ENCODE measurements at regions not wholly inside any gene's neighbourhood (a gene's known extent, or its start where the extent isn't known, plus 50 kb on each side); places are given as distances from the start of the nearest gene placed in this dataset.
"Not testable (repeated sequence)": the region's sequence is repeated elsewhere in the genome, so short reads cannot be mapped to it uniquely, and the experiment has no call there.

DNA sequence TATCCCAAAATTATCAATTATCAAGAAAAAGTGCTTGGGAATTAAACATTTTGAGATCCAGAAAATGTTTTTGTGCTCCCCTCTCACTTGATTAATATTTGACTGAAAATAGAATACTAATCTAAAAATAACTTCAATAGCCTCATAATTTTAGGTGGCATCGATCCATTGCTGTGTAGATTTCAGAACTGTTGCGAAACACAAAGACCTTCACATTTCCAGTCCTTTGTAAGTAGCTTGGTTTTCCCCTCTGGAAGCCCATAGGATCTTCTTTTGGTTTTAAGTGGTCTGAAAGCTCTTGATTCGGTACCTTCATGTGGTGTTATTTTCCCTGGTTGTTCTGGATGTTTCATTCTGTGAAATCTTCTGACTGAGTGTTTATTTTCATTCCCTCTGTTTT, 176.5 kb downstream of the NUFIP1 start:
- no peak for DNase-seq

GRCh38 chr13:44810061-44810840, 179.0 kb downstream of the NUFIP1 start:
- DNase-seq: peak; percentile 48

DNA sequence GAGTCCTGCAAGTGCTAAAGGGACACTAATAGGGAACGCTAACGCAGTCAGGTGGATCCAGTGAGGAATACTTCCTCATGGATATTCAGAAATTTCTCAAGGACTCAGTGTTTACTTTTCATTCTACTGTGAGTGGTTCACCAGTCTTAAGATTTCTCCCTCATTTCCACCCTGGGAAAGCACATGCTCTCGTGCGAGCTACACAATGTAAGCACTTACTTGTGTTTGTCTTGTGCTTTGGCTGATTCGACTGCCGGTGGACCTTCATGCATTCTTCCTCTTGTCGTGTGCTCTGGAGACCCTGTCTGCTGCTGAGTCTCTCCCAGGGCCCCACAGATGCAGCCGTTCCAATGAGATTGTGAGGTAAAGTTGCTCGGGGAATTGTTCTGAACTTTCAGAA, 180.1 kb downstream of the NUFIP1 start:
- DNase-seq: no peak

DNA sequence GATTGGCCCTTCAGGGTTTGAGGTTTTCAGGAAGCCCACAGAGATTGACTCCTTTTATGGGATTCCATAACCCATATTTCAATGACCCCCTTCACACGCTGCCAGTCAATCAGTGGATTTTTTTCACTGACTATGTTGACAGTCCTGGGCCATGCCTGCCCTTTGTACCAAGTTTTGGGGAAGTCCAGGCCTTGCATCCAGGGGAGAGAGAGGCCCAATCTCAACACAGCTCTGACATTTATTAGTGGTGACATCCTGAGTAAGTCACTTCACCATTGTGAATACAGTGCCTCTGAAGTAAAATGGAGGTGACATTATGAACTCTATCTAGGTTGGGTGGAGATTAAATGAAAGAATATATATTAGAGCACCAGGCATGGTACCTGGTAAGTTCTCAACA, 181.1 kb downstream of the NUFIP1 start:
- no peak for DNase-seq

- DNase-seq: no peak
Measured at GRCh38 chr13:44807449-44808034, 181.7 kb downstream of the NUFIP1 start.

DNA sequence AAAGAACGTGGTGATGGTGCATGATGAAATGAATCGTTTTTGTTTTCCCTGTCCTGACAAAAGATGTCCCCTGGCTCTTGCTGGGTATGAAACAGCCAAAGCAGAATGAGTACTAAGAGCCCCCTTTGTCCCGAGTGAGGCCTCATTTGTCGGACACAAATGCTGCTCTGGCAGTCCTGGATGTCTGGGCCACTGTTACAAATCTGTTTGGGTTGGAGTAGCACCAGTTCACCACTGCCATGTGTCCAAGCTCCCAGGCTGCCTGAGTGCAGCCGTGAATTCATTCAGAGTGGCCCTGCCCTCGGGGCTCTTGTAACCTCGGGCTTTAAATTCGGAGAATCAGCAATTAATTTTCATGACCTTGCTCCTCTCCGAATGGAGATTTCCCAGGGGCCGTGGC, 182.4 kb downstream of the NUFIP1 start:
- no peak for DNase-seq

- DNase-seq: no peak
Measured at GRCh38 chr13:44805585-44805984, 183.7 kb downstream of the NUFIP1 start.

GRCh38 chr13:44803390-44803789, 185.9 kb downstream of the NUFIP1 start:
- DNase-seq: no peak

- DNase-seq: no peak
Measured at GRCh38 chr13:44802491-44802890, 186.8 kb downstream of the NUFIP1 start.

DNA sequence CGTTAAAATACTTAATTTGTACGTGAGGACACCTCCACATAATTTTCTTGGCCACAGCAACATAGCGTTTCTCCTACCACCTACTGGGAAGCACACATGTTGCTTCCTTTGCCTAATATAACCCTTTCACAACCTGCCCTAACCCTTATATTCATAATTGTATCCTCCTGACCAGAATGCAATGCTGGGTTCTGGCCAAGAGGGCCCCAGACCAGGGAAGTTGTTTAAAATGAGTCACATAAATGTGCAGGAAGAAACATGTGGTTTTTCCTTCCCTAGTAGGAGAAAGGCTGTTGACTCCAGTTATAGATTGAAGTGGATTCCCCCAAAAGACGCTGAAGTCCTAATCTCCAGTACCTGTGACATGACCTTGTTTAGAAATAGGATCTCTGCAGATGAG, 187.3 kb downstream of the NUFIP1 start:
- DNase-seq: peak; percentile 73

- no peak for DNase-seq
Measured at GRCh38 chr13:44800626-44801025, 188.6 kb downstream of the NUFIP1 start.

- DNase-seq: no peak
Measured at GRCh38 chr13:44797685-44798084, 191.6 kb downstream of the NUFIP1 start.

GRCh38 chr13:44796597-44797490, 192.4 kb downstream of the NUFIP1 start:
- no peak for DNase-seq

- DNase-seq: not testable (repeated sequence)
Measured at GRCh38 chr13:44796039-44796438, 193.2 kb downstream of the NUFIP1 start.

GRCh38 chr13:44795176-44795575, 194.1 kb downstream of the NUFIP1 start:
- DNase-seq: no peak

- DNase-seq: no peak
Measured at GRCh38 chr13:44792096-44792495, 197.2 kb downstream of the NUFIP1 start.

DNA sequence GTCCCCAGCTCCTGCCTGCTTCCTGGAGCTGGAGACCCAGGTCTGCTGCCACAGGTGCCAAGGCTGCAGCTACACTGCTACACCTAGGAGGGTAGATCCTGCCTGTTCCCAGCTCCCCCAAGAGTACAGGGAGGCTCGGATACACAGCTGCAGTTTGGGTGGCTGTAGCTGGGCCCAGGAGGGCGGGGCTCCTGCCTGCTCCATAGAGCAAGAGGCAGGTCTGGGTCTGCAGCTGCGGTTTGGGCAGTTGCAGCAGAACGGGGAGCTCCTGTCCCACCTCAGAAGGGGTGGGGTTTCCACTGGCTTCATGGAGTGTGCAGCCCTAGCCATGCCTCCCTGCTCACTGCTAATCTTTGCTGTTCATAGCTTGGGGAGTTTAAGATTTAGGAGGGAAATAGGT, 199.0 kb downstream of the NUFIP1 start:
- no peak for DNase-seq

- DNase-seq: no peak
Measured at GRCh38 chr13:44787617-44788016, 201.7 kb downstream of the NUFIP1 start.

DNA sequence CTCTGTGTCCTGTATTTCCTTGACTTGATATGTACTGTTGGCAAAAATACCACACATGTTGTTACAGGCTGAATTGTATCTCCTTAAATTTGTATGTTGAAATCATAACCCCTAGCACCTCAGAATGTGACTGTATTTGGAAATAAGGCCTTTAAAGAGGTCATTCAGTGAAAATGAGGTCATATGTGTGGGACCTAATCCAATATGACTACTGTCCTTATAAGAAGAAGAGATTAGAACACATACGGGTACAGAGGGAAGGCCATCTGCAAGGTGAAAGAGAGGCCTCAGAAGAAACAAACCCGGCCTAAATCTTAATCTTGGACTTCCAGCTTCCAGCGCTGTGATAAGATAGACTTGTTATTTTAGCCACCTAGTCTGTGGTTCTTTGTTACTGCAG, 202.5 kb downstream of the NUFIP1 start:
- no peak for DNase-seq

- no peak for DNase-seq
Measured at GRCh38 chr13:44785401-44785800, 203.9 kb downstream of the NUFIP1 start.

DNA sequence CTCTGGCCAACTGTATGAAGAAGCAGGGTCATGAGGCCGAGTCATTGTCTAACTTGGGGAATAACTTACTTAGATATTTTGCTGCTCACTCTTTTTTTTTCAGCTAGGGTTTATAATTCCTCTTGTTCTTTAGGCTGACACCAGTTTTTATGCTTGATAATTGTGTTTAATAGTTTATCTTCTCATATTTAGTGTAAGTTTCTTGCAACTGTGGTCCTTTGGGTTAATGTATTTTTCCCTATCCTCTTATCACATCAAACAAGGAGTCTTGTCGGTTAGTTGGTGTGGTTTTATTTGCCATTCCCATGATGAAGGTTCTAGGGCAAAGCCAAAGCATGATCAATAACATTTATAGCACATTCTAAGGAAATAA, 204.6 kb downstream of the NUFIP1 start:
- DNase-seq: no peak

- no peak for DNase-seq
Measured at GRCh38 chr13:44783994-44784707, 205.1 kb downstream of the NUFIP1 start.
